HG03571 (cell line): ENCODE measurements at regions not wholly inside any gene's neighbourhood (a gene's known extent, or its start where the extent isn't known, plus 50 kb on each side); places are given as distances from the start of the nearest gene placed in this dataset.

Source experiments
- ATAC-seq: cut with Tn5 transposase; IDR thresholded peaks from one replicate; pipeline ENCODE4 v1.9.1; 2021; ENCODE audit not compliant: unreplicated experiment

DNA sequence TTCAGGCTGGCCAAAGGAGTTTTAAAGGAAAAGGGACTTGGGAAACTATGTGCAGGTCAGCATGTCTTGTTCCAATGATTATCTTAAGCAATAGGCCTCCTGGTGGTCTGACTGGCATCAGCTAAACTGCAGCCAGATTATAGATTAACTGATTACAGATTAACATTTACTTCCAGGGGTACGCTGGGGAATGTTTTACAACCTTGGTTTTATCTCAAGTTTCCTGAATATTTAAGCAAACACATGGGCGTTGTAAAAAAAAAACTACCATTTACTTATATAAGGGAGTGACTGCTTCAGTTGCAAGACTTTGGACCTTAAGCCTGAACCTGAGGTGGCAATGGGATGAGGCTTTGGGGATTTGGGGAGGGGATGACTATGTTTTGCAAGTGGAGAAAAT is 600.6 kb upstream of the B3GALT2 start:
- ATAC-seq, result no peak

DNA sequence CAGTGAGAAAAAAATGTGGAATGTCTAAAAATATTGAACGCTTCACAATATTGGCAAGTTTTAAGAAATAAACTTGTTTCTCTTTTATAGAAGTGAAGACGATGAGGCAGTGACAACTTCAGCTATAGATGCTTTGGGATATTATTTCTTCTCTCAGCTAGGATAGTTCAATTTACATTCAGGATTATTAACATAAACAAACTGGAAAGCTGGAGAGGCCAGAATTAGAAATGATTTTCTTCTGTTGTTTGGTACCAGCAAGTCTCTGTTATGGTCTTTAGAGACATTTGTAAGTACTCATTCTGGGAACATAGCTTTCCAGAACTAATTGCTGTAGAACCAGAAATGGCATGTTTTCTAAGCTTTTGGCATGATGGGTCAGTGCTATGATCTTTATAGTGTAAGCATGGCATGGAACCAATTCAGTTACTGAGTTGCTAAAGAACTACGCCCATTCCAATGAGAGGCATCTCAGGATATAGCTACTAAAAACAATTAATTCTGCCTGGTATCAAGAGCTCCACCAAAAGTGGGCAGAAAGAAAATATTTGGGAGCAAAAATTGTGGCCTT is 599.5 kb upstream of the B3GALT2 start:
- no peak for ATAC-seq

DNA sequence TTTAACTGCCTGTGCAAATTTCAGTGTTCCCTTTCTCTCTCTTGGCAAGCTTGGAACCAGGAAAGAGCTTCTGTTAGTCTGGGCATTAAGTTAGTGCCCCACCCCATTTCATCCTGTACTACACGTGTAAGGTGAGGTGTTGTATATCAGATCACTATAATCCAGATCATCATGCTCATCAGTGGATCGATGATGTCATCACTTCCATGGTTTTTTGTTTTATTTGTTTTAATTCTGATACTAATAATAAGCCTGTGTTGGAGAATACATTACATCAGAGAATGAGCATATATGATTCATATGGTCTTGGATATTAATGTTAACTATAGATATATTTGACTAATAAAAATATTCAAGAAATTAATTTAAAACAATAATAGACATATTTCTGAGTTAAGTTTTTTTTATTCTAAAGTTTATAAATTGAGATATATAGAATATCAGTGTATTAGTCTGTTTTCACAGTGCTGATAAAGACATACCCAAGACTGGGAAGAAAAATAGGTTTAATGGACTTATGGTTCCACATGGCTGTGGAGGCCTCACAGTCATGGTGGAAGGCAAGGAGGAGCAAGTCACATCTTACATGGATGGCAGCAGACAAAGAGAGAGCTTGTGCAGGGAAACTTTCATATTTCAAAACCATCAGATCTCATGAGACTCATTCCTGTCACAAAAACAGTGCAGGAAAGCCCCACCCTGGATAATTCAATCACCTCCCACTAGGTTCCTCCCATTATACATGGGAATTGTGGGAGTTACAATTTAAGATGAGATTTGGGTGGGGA is 588.3 kb upstream of the B3GALT2 start:
- no peak for ATAC-seq

DNA sequence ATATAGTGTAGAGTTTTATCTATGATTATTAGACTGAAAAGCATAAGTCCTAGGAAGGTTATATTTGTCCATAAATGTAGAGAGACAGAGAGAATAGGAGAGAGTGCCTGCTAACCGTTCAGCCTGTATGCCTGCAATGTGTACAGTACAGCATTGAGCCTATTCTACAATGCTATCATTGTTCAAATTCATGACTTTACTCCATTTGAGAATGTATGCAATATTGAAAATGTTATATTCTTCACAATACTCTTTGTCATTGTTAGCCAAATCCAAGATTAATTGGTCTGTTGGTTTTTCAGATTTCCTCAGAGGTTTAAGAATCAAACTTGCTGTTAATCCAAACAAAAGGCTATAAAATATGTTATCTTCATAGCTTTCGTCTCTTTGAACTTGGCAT is 585.2 kb upstream of the B3GALT2 start:
- no peak for ATAC-seq

DNA sequence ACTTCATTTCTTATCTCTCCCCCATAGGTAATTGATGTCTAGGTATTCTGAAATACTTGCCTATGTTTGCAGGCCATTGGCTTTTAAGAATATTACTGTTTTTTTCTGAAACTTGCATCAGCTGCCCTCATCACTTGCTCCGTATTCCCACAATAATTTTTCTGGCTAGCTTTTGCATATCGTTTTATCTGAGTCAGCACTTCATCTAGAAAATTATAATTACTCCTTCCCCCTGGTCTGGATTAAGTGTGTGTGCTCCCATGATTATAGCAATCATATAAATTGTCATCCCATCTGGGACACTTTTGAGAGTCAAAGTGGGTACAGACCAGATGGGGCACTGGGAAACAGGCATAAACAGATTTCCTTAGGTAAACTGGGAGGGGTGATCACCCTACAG is 583.2 kb upstream of the B3GALT2 start:
- ATAC-seq, result no peak

DNA sequence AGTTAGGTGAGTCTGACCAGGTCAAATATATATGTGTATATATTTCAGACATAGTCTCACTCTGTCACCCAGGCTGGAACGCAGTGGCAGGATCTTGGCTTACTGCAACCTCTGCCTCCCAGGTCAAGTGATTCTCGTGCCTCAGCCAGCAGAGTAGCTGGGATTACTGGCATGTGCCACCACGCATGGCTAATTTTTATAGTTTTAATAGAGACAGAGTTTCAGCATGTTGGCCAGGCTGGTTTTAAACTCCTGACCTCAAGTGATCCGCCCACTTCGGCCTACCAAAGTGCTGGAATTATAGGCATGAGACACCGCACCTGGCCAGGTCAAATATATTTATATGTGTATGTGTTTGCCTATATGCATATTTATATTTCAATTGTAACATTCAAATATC is 581.5 kb upstream of the B3GALT2 start:
- ATAC-seq, result no peak

DNA sequence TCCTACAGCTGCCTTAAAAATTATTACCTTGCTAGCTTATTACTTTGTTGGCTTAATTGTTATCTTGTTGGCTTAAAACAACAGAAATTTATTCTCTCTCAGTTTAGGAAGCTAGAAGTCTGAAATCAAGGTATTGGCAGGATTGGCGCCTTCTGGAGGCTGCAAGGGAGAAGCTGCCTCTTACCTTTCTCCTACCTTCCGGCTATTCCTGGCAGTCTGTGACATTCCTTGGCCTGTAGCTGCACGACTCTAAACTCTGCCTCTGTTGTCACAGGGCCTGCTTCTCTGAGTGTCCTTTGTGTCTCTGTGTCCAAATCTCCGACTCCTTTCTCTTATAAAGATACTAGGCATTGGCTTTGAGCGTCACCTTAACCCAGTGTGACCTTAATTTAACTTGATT is 579.9 kb upstream of the B3GALT2 start:
- ATAC-seq, result no peak

DNA sequence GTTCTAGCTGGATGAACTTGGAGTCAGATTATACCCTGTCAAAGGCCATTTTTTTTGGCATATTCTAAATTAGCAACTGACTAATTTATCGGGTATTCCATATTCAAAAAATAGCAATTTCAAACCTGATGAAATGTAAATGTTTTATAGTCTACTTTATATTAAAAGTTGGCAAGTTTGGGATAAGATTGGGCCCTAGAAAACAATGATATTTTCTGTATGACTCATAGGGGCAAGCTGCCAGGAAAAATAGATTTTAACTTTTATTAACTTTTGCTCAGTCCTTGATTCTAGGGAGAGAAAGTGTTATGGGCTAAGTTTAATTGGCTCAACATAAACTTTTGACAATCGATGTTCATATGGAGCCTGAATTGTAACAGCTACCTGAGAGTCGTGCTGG is 576.9 kb upstream of the B3GALT2 start:
- ATAC-seq, result no peak

DNA sequence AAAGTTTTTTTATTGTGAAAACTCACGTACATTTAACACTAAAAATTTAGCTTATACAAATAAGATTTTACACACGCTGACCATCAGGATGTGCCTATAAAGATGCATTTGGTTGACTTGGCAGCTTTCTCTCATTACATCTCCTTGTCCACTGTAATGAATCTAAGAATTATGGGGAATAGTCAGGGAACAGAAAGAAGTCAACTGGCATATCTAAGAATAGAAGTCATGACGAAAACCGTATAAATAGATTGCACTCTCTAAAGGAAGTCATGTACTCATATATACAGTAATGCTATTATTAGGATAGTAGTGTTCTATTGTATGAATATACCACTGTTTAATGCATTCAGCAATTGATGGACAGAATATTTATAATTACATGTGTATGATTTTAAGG is 575.8 kb upstream of the B3GALT2 start:
- ATAC-seq, result no peak

DNA sequence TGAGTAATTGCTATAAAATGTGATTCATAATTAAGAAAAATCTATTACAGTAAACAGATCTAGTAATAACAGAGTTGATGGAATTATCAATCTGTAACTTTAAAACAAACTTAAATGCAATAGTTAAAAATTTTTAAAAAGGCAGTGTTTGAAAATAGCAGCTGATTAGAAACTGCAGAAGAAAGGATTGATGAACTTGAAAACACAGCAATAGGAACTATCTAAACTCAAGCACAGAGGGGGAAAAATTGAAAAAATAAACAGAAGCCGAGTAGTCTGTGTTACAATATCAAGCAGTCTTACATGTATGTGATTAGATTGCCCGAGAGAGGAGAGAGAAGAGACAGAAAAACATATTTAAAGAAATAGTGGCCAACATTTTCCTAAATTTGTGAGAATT is 569.0 kb upstream of the B3GALT2 start:
- ATAC-seq, result no peak

DNA sequence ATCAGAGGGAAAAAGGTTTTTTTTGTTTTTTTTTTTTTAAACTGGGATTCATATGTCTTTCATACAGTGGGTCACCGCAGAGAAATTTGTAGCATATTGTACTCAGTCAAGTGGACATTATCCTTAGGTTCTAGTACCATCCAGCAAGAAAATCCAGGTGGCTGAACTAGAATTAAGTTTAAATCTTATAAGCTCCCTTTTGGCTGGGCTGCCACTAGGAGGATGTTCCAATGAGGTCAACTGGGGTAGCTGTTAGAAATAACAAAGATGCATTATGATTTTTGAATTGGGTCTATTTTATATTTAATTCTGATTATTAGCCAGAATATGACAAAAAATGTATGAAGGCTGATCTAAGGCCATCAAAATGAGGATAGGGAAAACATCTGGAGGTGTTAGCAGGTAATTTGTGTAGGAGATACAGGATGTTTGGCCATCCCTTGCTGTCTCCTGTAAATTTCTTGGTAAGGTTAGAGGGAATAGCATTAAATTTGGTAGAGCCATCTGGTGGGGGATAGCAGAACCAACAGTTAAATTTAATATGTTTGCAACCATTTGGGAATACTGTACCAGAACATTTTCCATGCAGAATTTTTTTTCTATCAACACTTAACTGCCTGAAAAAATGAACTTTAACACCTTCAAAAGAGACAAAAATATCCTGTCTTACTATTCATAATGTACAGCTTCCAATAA is 568.5 kb upstream of the B3GALT2 start:
- no peak for ATAC-seq

DNA sequence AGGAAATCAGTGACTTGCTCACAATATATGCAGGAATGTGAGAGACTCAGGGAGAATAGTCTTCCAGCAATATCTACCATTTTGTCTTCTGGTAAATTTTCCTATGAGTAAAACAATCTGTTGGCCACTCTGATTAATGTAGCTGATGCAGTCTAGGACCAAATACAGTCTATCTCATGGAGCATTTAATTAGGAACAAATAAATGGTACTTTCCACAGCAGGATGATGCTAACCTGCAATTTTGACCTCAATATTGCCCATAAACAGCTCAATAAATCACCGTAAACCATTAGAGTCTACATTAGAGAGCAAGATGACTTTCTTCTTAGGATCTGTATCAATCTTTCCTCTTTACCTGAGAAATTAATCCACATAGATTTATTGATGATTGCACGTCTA is 567.7 kb upstream of the B3GALT2 start:
- no peak for ATAC-seq

DNA sequence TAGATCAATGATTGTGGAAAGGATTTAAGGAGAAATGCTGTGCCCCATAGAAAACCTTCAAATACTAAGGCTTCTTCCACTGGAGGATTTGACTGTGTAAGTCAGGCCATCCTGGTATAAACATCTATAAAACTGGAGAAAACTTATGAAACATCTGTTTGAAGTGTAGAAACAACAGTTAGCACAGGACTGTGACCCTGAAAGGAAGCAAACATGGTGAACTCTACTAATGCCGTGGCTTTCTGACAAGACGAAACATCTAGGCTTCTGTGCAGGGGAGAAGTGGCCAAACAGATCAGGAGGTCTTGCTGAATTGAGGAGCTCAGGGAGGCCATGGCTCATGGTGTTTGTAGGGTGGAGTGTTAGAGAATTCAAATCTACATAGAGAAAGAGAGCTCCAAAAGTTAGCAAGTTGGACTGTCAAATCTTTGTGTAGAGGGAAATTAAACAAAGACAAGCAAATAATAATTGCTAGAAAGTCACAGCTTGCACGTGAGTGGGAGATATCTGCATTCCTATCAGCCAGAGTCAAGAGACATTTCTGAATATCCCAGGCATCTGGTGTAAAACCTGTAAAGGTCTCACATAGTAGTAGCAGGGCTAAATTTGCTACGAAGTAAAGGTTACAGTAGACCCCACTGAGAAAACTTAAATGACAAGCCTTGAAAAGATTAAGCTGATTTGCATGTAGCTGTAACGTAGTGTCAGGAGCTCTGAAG is 566.8 kb upstream of the B3GALT2 start:
- ATAC-seq, result no peak

DNA sequence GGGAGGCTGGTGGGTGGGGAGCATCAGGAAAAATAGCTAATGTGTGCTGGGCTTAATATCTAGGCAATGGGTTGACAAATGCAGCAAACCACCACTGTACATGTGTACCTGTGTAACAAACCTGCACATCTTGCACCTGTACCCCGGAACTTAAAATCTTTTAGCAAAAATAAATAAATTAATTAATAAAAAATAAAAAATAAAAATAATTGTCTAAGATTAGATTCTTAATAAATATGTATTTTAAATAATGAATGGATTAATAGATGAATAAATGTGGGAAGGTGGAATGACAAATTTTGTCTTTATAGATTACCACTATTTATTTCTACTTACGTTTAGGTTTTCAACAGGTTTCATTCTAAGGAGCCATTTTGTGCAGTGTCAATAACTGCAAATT is 563.5 kb upstream of the B3GALT2 start:
- ATAC-seq, result no peak

DNA sequence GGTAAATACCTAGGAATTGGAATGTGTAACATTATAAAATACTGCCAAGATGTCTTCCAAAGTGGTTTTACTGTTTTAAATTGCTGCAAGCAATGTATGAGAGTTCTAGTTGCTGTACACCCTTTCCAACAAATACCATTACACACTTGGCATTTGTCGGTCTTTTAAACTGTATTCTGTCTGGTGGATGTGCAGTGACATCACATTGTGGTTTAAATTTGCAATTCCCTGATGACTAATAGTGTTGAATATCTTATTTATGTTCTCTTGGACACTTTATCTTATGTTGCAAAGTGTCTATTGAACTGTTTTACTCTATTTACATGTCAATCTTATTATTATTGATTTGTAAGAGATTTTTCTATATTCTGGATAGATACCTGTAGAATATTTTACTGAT is 561.2 kb upstream of the B3GALT2 start:
- no peak for ATAC-seq

DNA sequence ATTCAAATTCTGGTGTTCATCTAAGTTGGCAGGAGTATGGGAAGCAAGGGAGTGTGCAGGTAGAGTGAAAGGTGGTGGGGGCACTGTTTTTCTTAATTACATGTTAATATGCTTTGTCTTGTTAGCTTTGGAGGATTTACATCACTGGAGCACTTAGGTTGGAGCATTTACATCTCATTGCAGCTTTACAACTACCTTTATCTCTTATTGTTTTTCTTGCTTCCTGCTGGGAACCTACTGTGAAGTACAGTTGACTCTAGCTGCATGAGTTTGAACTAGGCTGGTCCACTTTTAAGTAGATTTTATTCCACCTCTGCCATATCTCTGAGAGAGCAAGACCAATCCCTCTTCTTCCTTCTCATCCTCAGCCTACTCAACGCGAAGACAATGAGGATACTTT is 554.8 kb upstream of the B3GALT2 start:
- ATAC-seq, result no peak

DNA sequence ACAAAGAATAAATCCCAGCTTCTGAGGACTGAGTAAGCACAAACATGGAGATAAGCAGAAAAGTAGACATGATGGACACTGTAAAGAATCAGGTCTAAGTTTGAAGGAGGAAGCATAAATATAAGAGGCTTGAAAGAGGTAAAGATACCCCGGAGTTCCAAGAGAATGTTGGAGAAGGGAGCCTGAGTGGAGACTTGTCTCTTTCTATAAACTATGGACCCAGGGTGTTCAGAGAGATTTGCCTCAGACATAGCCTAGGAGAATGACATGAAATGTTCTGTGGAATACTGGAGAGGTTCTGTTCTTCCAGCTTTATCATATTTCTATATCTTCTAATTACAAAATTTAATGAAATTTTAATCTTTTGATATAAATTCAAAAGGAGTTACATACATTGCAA is 554.3 kb upstream of the B3GALT2 start:
- no peak for ATAC-seq

DNA sequence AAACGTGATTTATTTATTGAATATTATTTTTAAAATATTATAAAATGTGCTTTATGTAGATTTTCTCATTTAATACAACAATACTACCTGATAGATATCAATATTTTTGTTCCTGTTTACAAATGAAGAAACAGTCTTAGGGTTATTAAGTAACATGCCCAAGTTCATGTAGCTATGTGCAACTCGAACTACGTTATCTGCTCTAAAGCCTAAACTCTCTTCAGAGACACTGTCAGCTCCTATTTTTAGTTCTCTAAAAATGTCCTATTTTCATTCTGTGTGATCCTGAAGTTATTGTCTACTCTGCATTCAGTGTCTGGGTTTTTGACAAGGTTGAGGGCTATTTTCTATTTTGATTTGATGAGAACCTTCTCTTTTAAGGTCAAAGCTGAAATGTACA is 550.1 kb upstream of the B3GALT2 start:
- ATAC-seq, result no peak

DNA sequence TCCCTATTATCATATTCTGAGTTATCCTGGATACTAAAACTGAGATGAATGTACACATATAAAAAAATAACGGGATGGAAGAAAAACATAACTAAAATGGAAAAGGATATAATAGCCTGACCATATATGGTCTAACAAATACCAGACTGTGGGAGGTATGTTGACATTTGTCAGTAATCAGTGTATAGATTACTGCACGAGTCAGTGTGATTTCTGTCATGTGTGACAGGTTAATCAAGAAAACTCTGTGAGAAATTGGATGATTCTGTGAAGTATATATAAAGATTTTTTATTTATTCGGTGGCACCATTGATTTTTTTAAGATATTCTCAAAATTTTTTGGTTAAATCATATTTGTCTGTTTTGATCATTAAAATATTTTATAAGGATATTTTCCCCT is 547.3 kb upstream of the B3GALT2 start:
- no peak for ATAC-seq

DNA sequence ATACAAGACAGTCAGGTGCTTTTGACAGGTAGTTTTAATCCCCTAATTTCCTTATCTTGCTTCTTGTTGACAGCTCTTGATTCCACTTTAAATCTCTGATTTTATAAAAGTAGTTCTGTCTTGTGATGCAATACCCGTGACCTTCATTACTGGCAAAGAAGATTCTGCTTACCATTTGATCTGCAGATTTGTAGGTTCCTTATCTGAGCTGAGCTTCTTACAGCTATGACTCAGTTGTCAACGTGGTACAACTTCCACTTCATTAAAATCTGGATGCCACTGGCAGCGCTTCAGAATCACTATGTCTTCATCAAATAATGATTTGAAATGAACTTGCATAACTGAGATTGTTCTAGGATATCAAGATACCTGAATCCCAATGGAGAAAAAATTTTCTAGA is 543.6 kb upstream of the B3GALT2 start:
- ATAC-seq, result no peak

DNA sequence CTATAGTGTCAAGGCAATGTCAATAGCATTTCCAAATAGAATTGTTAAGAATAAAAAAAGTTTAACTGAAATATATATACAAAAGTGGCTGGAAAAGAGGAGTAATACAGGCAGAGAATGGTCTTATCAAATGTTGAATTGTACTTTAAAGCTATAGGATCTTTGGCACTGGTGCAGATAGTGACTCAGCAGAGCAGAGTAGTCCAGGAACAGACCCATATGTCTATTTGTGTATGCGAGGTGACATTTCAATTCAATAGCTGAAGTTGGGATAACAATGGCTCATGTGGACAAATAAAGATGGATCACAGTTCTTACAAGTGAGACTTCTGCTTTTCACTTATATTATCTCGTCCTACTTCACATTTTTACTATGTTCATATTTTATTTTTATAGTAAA is 543.0 kb upstream of the B3GALT2 start:
- no peak for ATAC-seq

DNA sequence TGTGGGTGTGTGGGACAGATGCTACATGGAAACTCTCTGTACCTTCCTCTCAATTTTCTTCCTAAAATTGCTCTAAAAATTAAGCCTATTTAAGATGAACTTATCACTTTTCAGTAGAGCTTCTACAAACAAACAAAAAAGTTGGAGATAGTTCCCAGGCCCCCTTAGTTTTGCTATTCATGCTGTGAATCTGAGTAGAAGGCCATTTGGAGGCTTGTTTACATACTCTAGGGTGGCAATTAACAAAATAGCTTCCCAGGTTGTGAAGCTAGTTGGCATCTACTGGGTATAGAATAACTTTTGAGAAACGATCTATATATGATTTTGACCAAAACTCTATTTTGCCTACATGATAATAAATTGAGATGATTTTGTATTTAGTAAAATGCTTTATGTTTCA is 541.4 kb upstream of the B3GALT2 start:
- no peak for ATAC-seq
